ENCODE measurements at regions not wholly inside any gene's neighbourhood (a gene's known extent, or its start where the extent isn't known, plus 50 kb on each side); places are given as distances from the start of the nearest gene placed in this dataset.
A peak's percentile ranks its signal among the peaks of the same experiment; 100 is the strongest.

GRCh38 chr12:28650906-28651305 lies 460.6 kb downstream of the CCDC91 start:
- H3K27me3 ChIP-seq (ENCODE audit: low read length) = no peaks in the 10 kb centered on the region
- H2AFZ ChIP-seq (ENCODE audit: low read length) = no peak overlapping the region
- H3F3A ChIP-seq (ENCODE audit: low read length, unreplicated experiment) = no peaks in the 10 kb centered on the region
- DNase-seq = peak; percentile 14
- TF ChIP-seq EZH2phosphoT487 (IDR thresholded peaks at IDR 0.05; ENCODE audit: borderline replicate concordance, low read length) = no peak
- TF ChIP-seq CTCF (conservative IDR thresholded peaks at IDR 0.05; ENCODE audit: low read depth, low read length) = no peak
- no peak for TF ChIP-seq EZH2 (IDR thresholded peaks at IDR 0.05; ENCODE audit: low read length, unreplicated experiment)
- intact Hi-C loops (cut with micrococcal nuclease) = loop anchor here (5.0 to 10.0 kb wide), 4 partner anchors 156 to 629 kb away; no protein-coding TSS in a partner anchor
- H3K79me2 ChIP-seq (ENCODE audit: low read length) = peaks cover 53% of the 10 kb centered on the region
- H3K9me3 ChIP-seq (ENCODE audit: low read length) = no peaks in the 10 kb centered on the region
- peak overlapping the region; percentile 4 for H3K4me3 ChIP-seq (ENCODE audit: low read length)
- no peak overlapping the region for H3K9ac ChIP-seq (ENCODE audit: low read length)
- POLR2A ChIA-PET (ENCODE audit: unreplicated experiment) = interaction anchor here (0.6 kb wide), 2 partner anchors 101 to 688 kb away, joined by 4 read pairs; no protein-coding TSS in a partner anchor
- H3K9me2 ChIP-seq (replicated peaks; ENCODE audit: low read length) = no peaks in the 10 kb centered on the region
- no TSS peak for BruUV-seq (replicated peaks)
- no peak overlapping the region for H3K27ac ChIP-seq (ENCODE audit: low read length)
- peak overlapping the region; percentile 5 for H3K4me2 ChIP-seq (ENCODE audit: low read length)
- ATAC-seq = no peak
- CTCF ChIA-PET = no interaction called here
- peaks cover 40% of the 10 kb centered on the region for H4K20me1 ChIP-seq (ENCODE audit: low read length)
- peaks cover 47% of the 10 kb centered on the region for H3K36me3 ChIP-seq (ENCODE audit: low read depth, low read length)
- H3K4me1 ChIP-seq (ENCODE audit: insufficient read depth, low read length) = peaks cover 3% of the 10 kb centered on the region; the same call in 1 of the 2 replicates

DNA sequence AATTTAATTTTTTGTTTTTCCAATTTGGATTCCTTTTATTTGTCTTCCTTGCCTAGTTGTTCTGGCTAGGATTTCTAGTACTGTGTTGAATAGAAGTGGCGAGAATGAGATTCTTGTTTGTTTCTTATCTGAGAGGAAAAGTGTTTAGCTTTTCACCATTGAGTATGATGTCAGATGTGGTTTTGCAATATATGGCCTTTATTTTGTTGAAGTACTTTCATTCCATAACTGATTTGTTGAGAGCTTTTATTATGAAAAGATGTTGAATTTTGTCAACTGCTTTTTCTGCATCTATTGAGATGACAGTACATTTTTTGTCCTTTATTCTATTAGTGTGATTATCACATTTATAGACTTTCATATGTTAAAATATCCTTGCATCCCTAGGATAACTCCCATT lies 462.0 kb downstream of the CCDC91 start:
- DNase-seq (peak; percentile 16), ATAC-seq (no peak)
- peak overlapping the region; percentile 29 for H3K4me2 ChIP-seq (ENCODE audit: low read length)
- H2AFZ ChIP-seq (ENCODE audit: low read length) = no peak overlapping the region
- H3K27ac ChIP-seq (ENCODE audit: low read length) = no peak overlapping the region
- H3K9me3 ChIP-seq (ENCODE audit: low read length) = no peaks in the 10 kb centered on the region
- peaks cover 62% of the 10 kb centered on the region for H3K79me2 ChIP-seq (ENCODE audit: low read length)
- BruUV-seq (replicated peaks) = no TSS peak
- no peaks in the 10 kb centered on the region for H3K9me2 ChIP-seq (replicated peaks; ENCODE audit: low read length)
- H3K27me3 ChIP-seq (ENCODE audit: low read length) = no peaks in the 10 kb centered on the region
- H3K9ac ChIP-seq (ENCODE audit: low read length) = no peak overlapping the region
- H3F3A ChIP-seq (ENCODE audit: low read length, unreplicated experiment) = no peaks in the 10 kb centered on the region
- peaks cover 40% of the 10 kb centered on the region for H4K20me1 ChIP-seq (ENCODE audit: low read length)
- H3K4me1 ChIP-seq (ENCODE audit: insufficient read depth, low read length) = peaks cover 3% of the 10 kb centered on the region; the same call in 1 of the 2 replicates
- TF ChIP-seq EZH2 (IDR thresholded peaks at IDR 0.05; ENCODE audit: low read length, unreplicated experiment) (no peak), EZH2phosphoT487 (IDR thresholded peaks at IDR 0.05; ENCODE audit: borderline replicate concordance, low read length) (no peak), CTCF (conservative IDR thresholded peaks at IDR 0.05; ENCODE audit: low read depth, low read length) (no peak)
- H3K36me3 ChIP-seq (ENCODE audit: low read depth, low read length) = peaks cover 54% of the 10 kb centered on the region
- ChIA-PET POLR2A (ENCODE audit: unreplicated experiment) (interaction anchor here (0.7 kb wide), 1 partner anchor 683 kb away, joined by 3 read pairs; no protein-coding TSS in a partner anchor), CTCF (interaction anchor here (0.8 kb wide), 1 partner anchor 682 kb away, joined by 3 read pairs; no protein-coding TSS in a partner anchor)
- H3K4me3 ChIP-seq (ENCODE audit: low read length) = peak overlapping the region; percentile 19
- intact Hi-C loops (cut with micrococcal nuclease) = loop anchor here (2.0 to 10.0 kb wide), 5 partner anchors 155 to 630 kb away; no protein-coding TSS in a partner anchor

DNA sequence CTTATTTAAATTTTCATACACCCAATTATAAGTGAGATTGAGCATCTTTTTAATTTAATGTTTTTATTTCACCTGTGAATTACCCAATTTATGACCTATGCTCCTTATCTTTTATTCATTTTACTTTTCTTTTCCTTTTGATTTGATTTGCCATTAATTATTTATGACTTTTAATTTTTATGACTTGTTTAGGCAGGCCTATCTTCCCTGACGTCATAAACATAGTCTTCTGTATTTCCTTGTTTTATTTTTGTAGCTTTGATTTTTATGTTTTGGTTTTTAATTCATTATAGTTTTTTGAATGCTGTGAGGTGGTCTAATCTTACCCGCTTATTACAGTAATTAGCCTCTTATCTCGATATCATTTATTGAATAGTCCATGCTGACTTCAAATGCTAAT lies 467.1 kb upstream of the FAR2 start:
- ChIA-PET CTCF (no interaction called here), POLR2A (ENCODE audit: unreplicated experiment) (no interaction called here)
- no peaks in the 10 kb centered on the region for H3K4me1 ChIP-seq (ENCODE audit: insufficient read depth, low read length)
- H3K4me2 ChIP-seq (ENCODE audit: low read length) = no peak overlapping the region
- H3K9ac ChIP-seq (ENCODE audit: low read length) = no peak overlapping the region
- H3K27ac ChIP-seq (ENCODE audit: low read length) = no peak overlapping the region
- peaks cover 60% of the 10 kb centered on the region for H3K79me2 ChIP-seq (ENCODE audit: low read length)
- no peak overlapping the region for H2AFZ ChIP-seq (ENCODE audit: low read length)
- TF ChIP-seq EZH2phosphoT487 (IDR thresholded peaks at IDR 0.05; ENCODE audit: borderline replicate concordance, low read length) = no peak
- TF ChIP-seq CTCF (conservative IDR thresholded peaks at IDR 0.05; ENCODE audit: low read depth, low read length) = no peak
- TF ChIP-seq EZH2 (IDR thresholded peaks at IDR 0.05; ENCODE audit: low read length, unreplicated experiment) = no peak
- H3K36me3 ChIP-seq (ENCODE audit: low read depth, low read length) = peaks cover 14% of the 10 kb centered on the region
- no peaks in the 10 kb centered on the region for H4K20me1 ChIP-seq (ENCODE audit: low read length)
- BruUV-seq (replicated peaks) = no TSS peak
- H3K9me3 ChIP-seq (ENCODE audit: low read length) = no peaks in the 10 kb centered on the region
- no peak for ATAC-seq
- DNase-seq = no peak
- no peak overlapping the region for H3K4me3 ChIP-seq (ENCODE audit: low read length)
- H3K9me2 ChIP-seq (replicated peaks; ENCODE audit: low read length) = no peaks in the 10 kb centered on the region
- intact Hi-C loops (cut with micrococcal nuclease) = loop anchor here (5.0 to 10.0 kb wide), 2 partner anchors 610 to 717 kb away; no protein-coding TSS in a partner anchor
- H3K27me3 ChIP-seq (ENCODE audit: low read length) = no peaks in the 10 kb centered on the region
- H3F3A ChIP-seq (ENCODE audit: low read length, unreplicated experiment) = no peaks in the 10 kb centered on the region

All from PC-3 (cell line).